H1 (cell line): ENCODE measurements at regions not wholly inside any gene's neighbourhood (a gene's known extent, or its start where the extent isn't known, plus 50 kb on each side); places are given as distances from the start of the nearest gene placed in this dataset.
A peak's percentile ranks its signal among the peaks of the same experiment; 100 is the strongest.

ENCODE experiments used
- CTCF ChIA-PET: fragments of 300-600 bp; sonication (Branson Sonifier 250); formaldehyde crosslinking; loops from one replicate; lab custom pipeline; 2021; ENCODE audit not compliant: partially characterized antibody; lab: Charles Lee
- POLR2A ChIA-PET: fragments of 300-600 bp; sonication (Branson Sonifier 250); formaldehyde crosslinking; loops from one replicate; lab custom pipeline; 2021; ENCODE audit warnings: inconsistent platforms; ENCODE audit not compliant: partially characterized antibody; lab: Charles Lee
- DNase-seq, 2 experiments: peaks; one replicate each; pipeline versions ENCODE4 v3.0.0 to v3.0.0-alpha.2; 2010 to 2022; ENCODE audit warnings: low spot score in 2 of 2, low read depth in 1 of 2, mixed read lengths in 1 of 2
- FAIRE-seq: peaks from 2 replicates; lab custom pipeline; 2011; peaks lifted over from hg19 to GRCh38; lab: Jason Lieb, UNC
- H2AFZ ChIP-seq: 2 replicates; pipeline ENCODE4 v1.8.1; 2012; ENCODE audit warnings: low read length, inconsistent platforms
- H2AK5ac ChIP-seq: 2 replicates; pipeline ENCODE4 v1.6.1; 2013; ENCODE audit warnings: low read depth, low read length
- H2BK120ac ChIP-seq: replicated peaks from 2 replicates; pipeline ENCODE3; 2013; ENCODE audit warnings: low read depth, low read length, inconsistent platforms
- H2BK12ac ChIP-seq: 2 replicates; pipeline ENCODE4 v1.6.1; 2013; ENCODE audit warnings: low read depth, low read length
- H2BK15ac ChIP-seq: 2 replicates; pipeline ENCODE4 v1.6.1; 2013; ENCODE audit warnings: low read length
- H2BK20ac ChIP-seq: 2 replicates; pipeline ENCODE4 v1.6.1; 2013; ENCODE audit warnings: low read length
- H2BK5ac ChIP-seq: 2 replicates; pipeline ENCODE4 v1.6.1; 2013; ENCODE audit warnings: low read depth, low read length
- H3K14ac ChIP-seq: 2 replicates; pipeline ENCODE4 v1.6.1; 2013; ENCODE audit warnings: inconsistent platforms; ENCODE audit not compliant: insufficient read length
- H3K18ac ChIP-seq: 2 replicates; pipeline ENCODE4 v1.6.1; 2013; ENCODE audit warnings: low read length; ENCODE audit errors: extremely low read depth
- H3K23ac ChIP-seq: 2 replicates; pipeline ENCODE4 v1.6.1; 2013; ENCODE audit warnings: inconsistent platforms; ENCODE audit not compliant: insufficient read length
- H3K23me2 ChIP-seq: 2 replicates; pipeline ENCODE4 v1.6.1; 2013; ENCODE audit warnings: low read depth, low read length
- H3K27ac ChIP-seq: 2 replicates; pipeline ENCODE4 v1.6.1; 2011; ENCODE audit warnings: low read depth, low read length, inconsistent platforms
- H3K27me3 ChIP-seq, 4 experiments: replicated peaks in 1 of 4; 1 replicate in 1 of 4; 2 replicates in 3 of 4; pipeline versions ENCODE4 v1.6.1 to v1.8.1; 2011 to 2013; ENCODE audit warnings: low read length in 3 of 4, mild to moderate bottlenecking in 3 of 4, inconsistent platforms in 2 of 4, mixed read lengths in 2 of 4, moderate library complexity in 1 of 4; ENCODE audit not compliant: control insufficient read depth in 3 of 4, insufficient read depth in 3 of 4; ENCODE audit errors: extremely low read depth in 1 of 4
- H3K36me3 ChIP-seq, 4 experiments: 2 replicates each; pipeline versions ENCODE4 v1.6.1 to v1.8.1; 2011 to 2013; ENCODE audit warnings: mild to moderate bottlenecking in 4 of 4, low read length in 3 of 4, moderate library complexity in 2 of 4, control low read depth in 1 of 4, inconsistent platforms in 1 of 4; ENCODE audit not compliant: insufficient read depth in 4 of 4, control insufficient read depth in 2 of 4
- H3K4ac ChIP-seq: replicated peaks from 2 replicates; pipeline ENCODE3; 2013; ENCODE audit warnings: low read length, low read depth, mixed read lengths, inconsistent platforms; ENCODE audit not compliant: insufficient read length
- H3K4me1 ChIP-seq, 4 experiments: replicated peaks in 1 of 4; 1 replicate in 1 of 4; 2 replicates in 3 of 4; pipeline versions ENCODE4 v1.6.1 to v1.8.1; 2011 to 2013; ENCODE audit warnings: low read length in 3 of 4, inconsistent platforms in 2 of 4, mixed read lengths in 1 of 4; ENCODE audit not compliant: insufficient read depth in 4 of 4, control insufficient read depth in 3 of 4
- H3K4me2 ChIP-seq, 2 experiments: 2 replicates each; pipeline versions ENCODE4 v1.6.1 to v1.8.1; 2011 to 2013; ENCODE audit warnings: low read depth in 2 of 2, low read length in 2 of 2, control low read depth in 1 of 2, inconsistent platforms in 1 of 2, mild to moderate bottlenecking in 1 of 2; ENCODE audit not compliant: insufficient read depth in 1 of 2
- H3K4me3 ChIP-seq, 4 experiments: fragments of 200-600, 300-600 bp in 1 of 4; sonication (generic), shearing (Covaris generic), sonication (Bioruptor Twin) in 1 of 4; 2 replicates each; pipeline versions ENCODE4 v1.5.1 to v1.8.1; 2011 to 2016; ENCODE audit warnings: low read length in 4 of 4, low read depth in 3 of 4, control low read depth in 2 of 4, inconsistent platforms in 2 of 4, mild to moderate bottlenecking in 2 of 4, mixed read lengths in 1 of 4, moderate library complexity in 1 of 4; ENCODE audit not compliant: insufficient read depth in 2 of 4; ENCODE audit errors: extremely low read depth in 1 of 4
- H3K56ac ChIP-seq: replicated peaks from 2 replicates; pipeline ENCODE3; 2013; ENCODE audit warnings: low read depth, mild to moderate bottlenecking, mixed read lengths, low read length, inconsistent platforms; ENCODE audit not compliant: insufficient read length
- H3K79me1 ChIP-seq: 2 replicates; pipeline ENCODE4 v1.6.1; 2013; ENCODE audit warnings: low read depth, low read length, control low read depth
- H3K79me2 ChIP-seq, 2 experiments: 2 replicates each; pipeline versions ENCODE4 v1.6.1 to v1.8.1; 2012 to 2013; ENCODE audit warnings: low read length in 2 of 2, mild to moderate bottlenecking in 2 of 2, inconsistent platforms in 1 of 2; ENCODE audit not compliant: insufficient read depth in 2 of 2, control insufficient read depth in 1 of 2
- H3K9ac ChIP-seq, 4 experiments: replicated peaks in 1 of 4; 1 replicate in 1 of 4; 2 replicates in 3 of 4; pipeline versions ENCODE4 v1.6.1 to v1.8.1; 2011 to 2013; ENCODE audit warnings: low read depth in 3 of 4, low read length in 3 of 4, control low read depth in 2 of 4, mild to moderate bottlenecking in 2 of 4, moderate library complexity in 2 of 4, inconsistent platforms in 1 of 4; ENCODE audit errors: extremely low read depth in 1 of 4
- H3K9me3 ChIP-seq, 2 experiments: 2 replicates each; pipeline versions ENCODE4 v1.6.1 to v1.8.1; 2012 to 2013; ENCODE audit warnings: mild to moderate bottlenecking in 2 of 2, moderate library complexity in 2 of 2, control low read depth in 1 of 2, inconsistent platforms in 1 of 2, low read depth in 1 of 2, low read length in 1 of 2, mixed read lengths in 1 of 2; ENCODE audit not compliant: insufficient read depth in 2 of 2
- H4K20me1 ChIP-seq, 2 experiments: replicated peaks in 1 of 2; 2 replicates each; pipeline versions ENCODE3 to v1.8.1; 2011 to 2013; ENCODE audit warnings: inconsistent platforms in 2 of 2, low read length in 2 of 2, mild to moderate bottlenecking in 1 of 2; ENCODE audit not compliant: insufficient read depth in 2 of 2, control insufficient read depth in 1 of 2
- H4K5ac ChIP-seq: 2 replicates; pipeline ENCODE4 v1.6.1; 2013; ENCODE audit warnings: low read length, low read depth, mixed read lengths, inconsistent platforms; ENCODE audit not compliant: insufficient read length
- H4K8ac ChIP-seq: 2 replicates; pipeline ENCODE4 v1.8.0; 2013; ENCODE audit warnings: mild to moderate bottlenecking, moderate library complexity, low read length, inconsistent platforms; ENCODE audit not compliant: insufficient read depth; ENCODE audit errors: extremely low read depth
- H4K91ac ChIP-seq: replicated peaks from 2 replicates; pipeline ENCODE3; 2013; ENCODE audit warnings: low read length, mixed read lengths, inconsistent platforms; ENCODE audit not compliant: insufficient read length
- ATF2 ChIP-seq: IDR thresholded peaks from 2 replicates; pipeline ENCODE4 v1.6.1; 2012; ENCODE audit warnings: low read length, inconsistent platforms
- CTBP2 ChIP-seq: IDR thresholded peaks from 2 replicates; pipeline ENCODE4 v1.7.0; 2011; ENCODE audit warnings: borderline replicate concordance, mild to moderate bottlenecking, moderate library complexity, mixed read lengths, low read length; ENCODE audit not compliant: insufficient read depth, insufficient read length
- CTCF ChIP-seq, 3 experiments: IDR thresholded peaks; 1 replicate in 2 of 3; 2 replicates in 1 of 3; pipeline versions ENCODE4 v1.5.1 to v1.6.1; 2011; ENCODE audit warnings: low read length in 3 of 3, mild to moderate bottlenecking in 3 of 3, inconsistent platforms in 2 of 3, low read depth in 1 of 3, moderate library complexity in 1 of 3; ENCODE audit not compliant: insufficient read depth in 1 of 3; ENCODE audit errors: control extremely low read depth in 1 of 3
- NRF1 ChIP-seq: IDR thresholded peaks from 2 replicates; pipeline ENCODE4 v1.6.1; 2011; ENCODE audit warnings: mild to moderate bottlenecking, low read depth, low read length, improper control_type of control experiment
- RAD21 ChIP-seq, 2 experiments: IDR thresholded peaks in 1 of 2; conservative IDR thresholded peaks in 1 of 2; 2 replicates each; pipeline ENCODE4 v1.6.1; 2011; ENCODE audit warnings: low read depth in 2 of 2, low read length in 2 of 2, improper control_type of control experiment in 1 of 2, inconsistent platforms in 1 of 2, mild to moderate bottlenecking in 1 of 2, moderate library complexity in 1 of 2
- RNF2 ChIP-seq: fragments of 200-900, 300-1000 bp; sonication (generic); IDR thresholded peaks from 2 replicates; pipeline ENCODE4 v1.7.1; 2016; ENCODE audit warnings: borderline replicate concordance, low read depth, mild to moderate bottlenecking, antibody characterized with exemption, low read length; ENCODE audit not compliant: poor library complexity, severe bottlenecking; ENCODE audit errors: missing control alignments
- WGBS, 2 experiments: shearing (Covaris generic) in 1 of 2; methylation state at CpG; one replicate each; pipeline versions ENCODE4 v1.1.6 to v1.1.7; 2013 to 2015; ENCODE audit warnings: low lambda C conversion rate in 2 of 2, mixed read lengths in 2 of 2, inconsistent platforms in 1 of 2, low coverage in 1 of 2, missing lambda C conversion rate in 1 of 2; ENCODE audit not compliant: insufficient replicate concordance in 2 of 2, insufficient coverage in 1 of 2, insufficient read length in 1 of 2; ENCODE audit errors: extremely low coverage in 1 of 2, missing lambda C conversion rate in 1 of 2; 5-methylcytosine and 5-hydroxymethylcytosine counted together

GRCh38 chr2:121008975-121009374, 273.3 kb downstream of the GLI2 start:
- Histone ChIP-seq H3K79me1 (no peaks in the 10 kb centered on the region), H2AK5ac (no peak overlapping the region), H2BK20ac (no peak overlapping the region), H4K20me1 (no peaks in the 10 kb centered on the region), H4K5ac (no peak overlapping the region), H3K4ac (no peak overlapping the region), H3K4me3 (no peak overlapping the region), H3K23me2 (no peaks in the 10 kb centered on the region), H3K9ac (no peak overlapping the region), H3K27ac (no peak overlapping the region), H3K79me2 (no peaks in the 10 kb centered on the region), H2BK5ac (no peak overlapping the region), H3K9me3 (0 out of 4 replicates have a peak, but pooled peaks cover 2 to 3% of the 10 kb centered on the region in 2 experiments), H3K14ac (no peak overlapping the region), H2AFZ (no peak overlapping the region), H3K27me3 (peaks cover 0 to 4% (median 1%) of the 10 kb centered on the region in 4 experiments; a peak in 3 of 7 replicates), H3K4me2 (no peak overlapping the region), H3K56ac (no peak overlapping the region), H2BK15ac (no peak overlapping the region), H3K18ac (no peak overlapping the region), H3K23ac (no peak overlapping the region), H3K4me1 (no peaks in the 10 kb centered on the region; a peak in 1 of 7 replicates), H2BK120ac (no peak overlapping the region), H2BK12ac (no peak overlapping the region), H3K36me3 (no peaks in the 10 kb centered on the region), H4K8ac (no peak overlapping the region), H4K91ac (no peak overlapping the region)
- TF ChIP-seq RNF2: no peak
- TF ChIP-seq NRF1: no peak
- TF ChIP-seq CTBP2: no peak
- peak; percentile 56 to 84 (median 61) for TF ChIP-seq CTCF (IDR thresholded peaks at IDR 0.05; ENCODE audit: control extremely low read depth in 1 of 3, insufficient read depth in 1 of 3, low read depth in 1 of 3, low read length in 3 of 3)
- TF ChIP-seq ATF2: no peak
- TF ChIP-seq RAD21 (IDR thresholded peaks at IDR 0.05 in 1 of 2, conservative IDR thresholded peaks at IDR 0.05 in 1 of 2; ENCODE audit: low read depth in 2 of 2, low read length in 2 of 2): peak; percentile 62 to 64
- CTCF ChIA-PET: no interaction called here
- WGBS, 2 experiments: 49% methylated on average over 5 of the region's 5 CpGs; no CpG with 5 or more reads in 1 of the 2 experiments
- POLR2A ChIA-PET: no interaction called here
- peak; percentile 68 for FAIRE-seq
- peak in 1 of 2 experiments; percentile 73 for DNase-seq
